DND-41 (cell line): ENCODE measurements at regions not wholly inside any gene's neighbourhood (a gene's known extent, or its start where the extent isn't known, plus 50 kb on each side); places are given as distances from the start of the nearest gene placed in this dataset.

ENCODE experiments used
- EZH2 ChIP-seq: IDR thresholded peaks from 3 replicates; pipeline ENCODE4 v1.6.1; 2012; ENCODE audit warnings: borderline replicate concordance, low read depth, mild to moderate bottlenecking, moderate library complexity, low read length, inconsistent platforms; ENCODE audit not compliant: severe bottlenecking
- TF ChIP-seq, protein P1 (sequence below): IDR thresholded peaks from 2 replicates; pipeline ENCODE4 v1.5.1; 2012; ENCODE audit warnings: borderline replicate concordance, low read length, moderate library complexity, mild to moderate bottlenecking; ENCODE audit not compliant: poor library complexity, severe bottlenecking; ENCODE audit errors: extremely low read depth

GRCh38 chr16:6023449-6023848, 925.9 kb upstream of the EEF2KMT start:
- TF ChIP-seq, protein P1, sequence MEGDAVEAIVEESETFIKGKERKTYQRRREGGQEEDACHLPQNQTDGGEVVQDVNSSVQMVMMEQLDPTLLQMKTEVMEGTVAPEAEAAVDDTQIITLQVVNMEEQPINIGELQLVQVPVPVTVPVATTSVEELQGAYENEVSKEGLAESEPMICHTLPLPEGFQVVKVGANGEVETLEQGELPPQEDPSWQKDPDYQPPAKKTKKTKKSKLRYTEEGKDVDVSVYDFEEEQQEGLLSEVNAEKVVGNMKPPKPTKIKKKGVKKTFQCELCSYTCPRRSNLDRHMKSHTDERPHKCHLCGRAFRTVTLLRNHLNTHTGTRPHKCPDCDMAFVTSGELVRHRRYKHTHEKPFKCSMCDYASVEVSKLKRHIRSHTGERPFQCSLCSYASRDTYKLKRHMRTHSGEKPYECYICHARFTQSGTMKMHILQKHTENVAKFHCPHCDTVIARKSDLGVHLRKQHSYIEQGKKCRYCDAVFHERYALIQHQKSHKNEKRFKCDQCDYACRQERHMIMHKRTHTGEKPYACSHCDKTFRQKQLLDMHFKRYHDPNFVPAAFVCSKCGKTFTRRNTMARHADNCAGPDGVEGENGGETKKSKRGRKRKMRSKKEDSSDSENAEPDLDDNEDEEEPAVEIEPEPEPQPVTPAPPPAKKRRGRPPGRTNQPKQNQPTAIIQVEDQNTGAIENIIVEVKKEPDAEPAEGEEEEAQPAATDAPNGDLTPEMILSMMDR: no peak
- TF ChIP-seq EZH2: no peak
